Ishikawa (cell line): ENCODE measurements at regions not wholly inside any gene's neighbourhood (a gene's known extent, or its start where the extent isn't known, plus 50 kb on each side); places are given as distances from the start of the nearest gene placed in this dataset.

Source experiments
- EP300 ChIP-seq: IDR thresholded peaks from 2 replicates; pipeline ENCODE4 v1.6.1; 2012; ENCODE audit warnings: borderline replicate concordance
- RAD21 ChIP-seq: IDR thresholded peaks from 2 replicates; pipeline ENCODE4 v1.6.1; 2012; ENCODE audit warnings: low read depth
- REST ChIP-seq: IDR thresholded peaks from 2 replicates; pipeline ENCODE4 v1.6.1; 2012; ENCODE audit warnings: low read depth, mild to moderate bottlenecking
- TAF1 ChIP-seq: IDR thresholded peaks from 2 replicates; pipeline ENCODE4 v1.6.1; 2012; ENCODE audit warnings: low read depth, mild to moderate bottlenecking
- TEAD4 ChIP-seq: IDR thresholded peaks from 2 replicates; pipeline ENCODE4 v1.6.1; 2012
- YY1 ChIP-seq: IDR thresholded peaks from 2 replicates; pipeline ENCODE4 v1.6.1; 2012; ENCODE audit warnings: low read depth

- no peak for TF ChIP-seq TEAD4
- TF ChIP-seq RAD21 = no peak
- no peak for TF ChIP-seq YY1
- no peak for TF ChIP-seq EP300
- TF ChIP-seq TAF1 = no peak
- TF ChIP-seq REST = no peak
Observed at GRCh38 chr7:46009211-46009610, 88.1 kb upstream of the IGFBP3 start.
